ENCODE measurements at regions not wholly inside any gene's neighbourhood (a gene's known extent, or its start where the extent isn't known, plus 50 kb on each side); places are given as distances from the start of the nearest gene placed in this dataset.

DNA sequence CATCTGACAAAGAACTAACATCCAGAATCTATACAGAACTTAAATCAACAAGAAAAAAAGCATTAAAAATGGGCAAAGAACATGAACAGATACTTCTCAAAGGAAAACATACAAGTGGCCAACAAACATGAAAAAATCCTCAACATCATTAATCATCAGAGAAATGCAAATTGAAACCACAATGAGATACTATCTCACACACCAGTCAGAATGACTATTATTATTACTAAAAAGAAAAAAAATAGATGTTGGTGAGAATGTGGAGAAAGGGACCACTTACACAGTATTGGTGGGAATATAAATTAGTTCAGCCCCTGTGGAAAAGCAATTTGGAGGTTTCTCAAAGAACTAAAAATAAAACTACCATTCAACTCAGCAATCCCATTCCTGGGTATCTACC lies 89.1 kb upstream of the ADO start:
- DNase-seq (ENCODE audit: low read depth) = no peak

DNA sequence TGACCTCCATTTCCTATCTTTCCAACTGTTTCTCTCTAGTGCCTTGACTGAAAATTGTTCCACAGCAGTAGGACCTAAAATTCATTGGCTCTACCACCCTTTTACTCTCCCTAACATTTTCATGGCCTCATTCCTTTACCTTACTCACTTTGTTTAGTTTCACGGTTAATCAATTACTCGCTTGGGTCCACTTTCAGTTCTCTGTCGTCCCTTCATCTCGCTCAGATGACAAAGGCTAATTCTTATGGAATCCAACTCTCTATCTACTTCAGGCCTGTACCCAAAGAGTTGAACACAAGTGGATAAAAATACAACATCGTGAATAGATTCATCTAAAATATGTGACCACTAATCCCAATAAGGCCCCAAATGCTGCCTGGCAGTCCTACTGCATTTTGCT lies 85.9 kb upstream of the ADO start:
- no peak for DNase-seq (ENCODE audit: low read depth)

DNA sequence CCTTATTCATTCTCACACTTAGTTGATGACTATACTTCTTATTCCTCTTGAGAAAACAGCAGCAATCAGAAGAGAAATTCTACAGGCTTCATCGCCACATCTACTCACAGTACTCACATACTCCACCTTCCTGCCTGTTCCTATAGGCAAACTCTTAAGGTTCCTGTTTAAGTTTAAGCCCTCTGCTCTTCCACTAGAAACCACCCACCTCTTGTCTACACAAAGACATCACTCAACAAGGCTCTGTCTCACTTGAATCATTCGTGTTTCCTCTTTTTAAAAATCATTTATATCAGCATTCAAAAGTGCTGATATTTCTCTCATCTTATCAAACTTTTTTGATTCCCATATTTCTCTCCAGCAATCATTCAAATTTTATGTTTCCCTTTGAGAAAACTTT lies 85.5 kb upstream of the ADO start:
- no peak for DNase-seq (ENCODE audit: low read depth)

DNA sequence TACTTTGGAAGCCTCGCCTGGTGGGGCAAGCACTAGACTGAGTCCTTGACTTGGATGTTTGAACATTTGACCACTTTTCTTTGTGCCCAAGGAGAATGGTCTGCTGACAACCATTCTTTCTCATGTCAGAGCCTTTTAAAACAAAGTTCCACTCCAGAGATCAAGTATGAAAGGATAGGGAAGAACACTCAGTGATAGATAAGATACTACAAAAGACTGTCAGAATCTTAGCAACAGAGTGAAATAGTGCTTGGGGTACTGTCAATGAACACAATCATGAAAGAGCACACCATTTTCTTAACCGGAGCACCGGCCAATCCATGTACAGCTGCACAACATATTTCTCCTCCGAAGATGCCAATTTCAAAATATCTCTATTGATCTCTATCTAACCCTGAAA lies 82.8 kb upstream of the ADO start:
- no peak for DNase-seq (ENCODE audit: low read depth)

DNA sequence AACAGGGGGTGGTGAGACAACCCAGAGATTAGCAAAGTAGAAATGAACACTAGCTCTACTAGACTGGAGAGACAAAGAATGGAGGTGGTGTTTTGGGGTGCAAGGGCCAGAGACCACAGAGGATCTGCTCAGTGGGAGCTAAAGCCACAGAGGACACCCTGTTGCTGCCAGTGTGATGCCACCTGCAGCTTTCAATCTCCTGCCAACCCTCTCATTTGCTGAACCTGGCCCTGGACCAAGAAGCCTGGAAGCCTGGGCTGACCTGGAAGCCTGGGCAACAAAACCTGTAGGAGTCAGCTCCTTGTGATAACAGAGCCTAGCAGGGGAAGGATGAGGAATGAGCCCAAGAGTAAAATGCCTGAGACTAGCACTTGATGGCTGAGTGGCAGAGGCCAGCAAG lies 81.1 kb upstream of the ADO start:
- DNase-seq (ENCODE audit: low read depth) = no peak

DNA sequence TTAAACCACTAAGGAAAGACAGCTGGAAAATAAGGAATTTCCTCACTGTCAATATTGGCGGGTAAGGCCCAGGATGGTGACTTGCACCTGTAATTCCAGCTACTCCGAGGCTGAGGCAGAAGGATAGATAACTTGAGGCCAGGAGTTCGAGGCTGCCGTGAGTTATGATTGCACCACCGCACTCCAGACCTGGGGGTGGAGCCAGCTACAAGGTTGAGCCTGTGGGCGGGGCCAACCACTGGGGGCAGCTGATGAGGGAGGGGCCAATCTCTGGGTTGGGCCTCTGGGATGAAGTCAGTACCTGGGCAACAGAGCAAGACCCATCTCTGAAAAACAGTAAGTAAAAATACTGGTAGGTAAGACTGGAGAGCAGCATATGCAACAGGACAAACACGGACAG lies 80.1 kb upstream of the ADO start:
- DNase-seq (ENCODE audit: low read depth) = no peak

DNA sequence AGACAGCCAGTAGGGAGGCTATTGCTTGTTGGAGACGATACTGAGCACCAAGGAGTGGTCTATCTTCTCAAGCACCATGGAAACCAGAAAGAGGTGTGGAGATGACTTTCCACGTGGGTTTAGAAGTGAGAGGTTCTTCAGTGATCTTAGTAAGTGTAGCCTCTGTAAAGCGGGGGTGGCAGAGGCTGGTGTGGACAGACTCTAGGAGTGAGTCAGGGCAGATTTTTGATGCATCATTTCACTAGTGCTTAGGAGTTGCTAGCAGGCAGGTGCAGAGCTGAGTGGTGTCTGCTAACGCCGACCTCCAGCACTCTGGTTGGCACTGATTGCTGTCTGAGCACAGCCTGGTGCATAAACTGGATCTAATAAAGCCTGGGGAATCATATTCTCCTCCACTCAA lies 78.4 kb upstream of the ADO start:
- peak; percentile 33 for DNase-seq (ENCODE audit: low read depth)

DNA sequence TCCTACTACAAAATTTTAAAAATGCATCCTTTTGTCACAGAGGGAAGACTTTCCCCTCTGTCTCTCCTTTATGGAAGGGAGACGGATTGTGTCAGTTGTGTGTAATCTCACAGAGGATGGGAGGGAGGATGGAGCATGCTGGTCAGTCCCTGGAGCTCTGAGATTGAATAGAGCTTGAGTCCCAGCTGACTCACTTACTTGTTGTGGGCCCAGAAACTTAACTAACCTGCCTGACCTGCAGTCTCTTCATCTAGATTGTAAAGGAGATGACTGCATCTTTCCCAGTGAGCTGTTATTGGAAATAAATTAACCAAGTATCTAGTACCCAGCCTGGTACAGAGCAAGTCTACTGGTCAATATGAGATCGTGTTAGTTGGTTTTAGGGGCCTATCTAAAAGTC lies 77.9 kb upstream of the ADO start:
- DNase-seq (ENCODE audit: low read depth) = no peak

DNA sequence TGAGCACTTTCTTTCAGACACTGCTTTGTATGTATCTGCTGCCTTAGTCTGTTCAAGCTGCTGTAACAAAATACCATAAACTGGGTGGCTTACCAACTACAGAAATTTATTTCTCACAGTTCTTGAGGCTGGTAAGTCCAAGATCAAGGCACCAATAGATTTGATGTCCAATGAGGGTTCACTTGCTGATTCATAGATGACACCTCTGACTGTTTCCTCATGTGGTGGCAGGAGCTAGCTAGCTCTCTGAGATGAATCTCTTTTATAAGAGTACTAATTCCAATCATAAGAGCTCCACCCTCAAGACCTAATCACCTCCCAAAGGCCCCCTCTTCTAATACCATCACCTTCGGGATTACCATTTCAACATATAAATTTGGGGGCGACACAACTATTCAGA lies 76.6 kb upstream of the ADO start:
- DNase-seq (ENCODE audit: low read depth) = no peak

DNA sequence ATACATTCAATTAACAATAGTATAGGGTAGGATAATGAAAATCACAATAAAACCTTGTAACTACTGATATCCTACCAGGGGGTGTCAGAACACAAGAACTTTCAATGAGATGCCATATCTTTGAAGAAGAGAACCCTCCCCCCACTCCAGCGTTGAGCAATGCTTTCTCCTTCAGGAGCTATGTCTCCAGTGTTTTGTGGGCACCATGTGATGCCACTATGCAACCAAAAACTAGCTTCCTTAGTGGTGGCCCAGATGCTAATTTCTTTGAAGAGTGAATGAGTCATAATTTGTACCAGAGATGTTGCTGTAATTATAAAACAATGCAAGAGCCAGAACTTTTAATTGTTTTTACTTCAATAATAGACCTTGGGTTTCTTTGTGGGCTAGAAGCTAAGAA lies 76.0 kb upstream of the ADO start:
- DNase-seq (ENCODE audit: low read depth) = no peak

DNA sequence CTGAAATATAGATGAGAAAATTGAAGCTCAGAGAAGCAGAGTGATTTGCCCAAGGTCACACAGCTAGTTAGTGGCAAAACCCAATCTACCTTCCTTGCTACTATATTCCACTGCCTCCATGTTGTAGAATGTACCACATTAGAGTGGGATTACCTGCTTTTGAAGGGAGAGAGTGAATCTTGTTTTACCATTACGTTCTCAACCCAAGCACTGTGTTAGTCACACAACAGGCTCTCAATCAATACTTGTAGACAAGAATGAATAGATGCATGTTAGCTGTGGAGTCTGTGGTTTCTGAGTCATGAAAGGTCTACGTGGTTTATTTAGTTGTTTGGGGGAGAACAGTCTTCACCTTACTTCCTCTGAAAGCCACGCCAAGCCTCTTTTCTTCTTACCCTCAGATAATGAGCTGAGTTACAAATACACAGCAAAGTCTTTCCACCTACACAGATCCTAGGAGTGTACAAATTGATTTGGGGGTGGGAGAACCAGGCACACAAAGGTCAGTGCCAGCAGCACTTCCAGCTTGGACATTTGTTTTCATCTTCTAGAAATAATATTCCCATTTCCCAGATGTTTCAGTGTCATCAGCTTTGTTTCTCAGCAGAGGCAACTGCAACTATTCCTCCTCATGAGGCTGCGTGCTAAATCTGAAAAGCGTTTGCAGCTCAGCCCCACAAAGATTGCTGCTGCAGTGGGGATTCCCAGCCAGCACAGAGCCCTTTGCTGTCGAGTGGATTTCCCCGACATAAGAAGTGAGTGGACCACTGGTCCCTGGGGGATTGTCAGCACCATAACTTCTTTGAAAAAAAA lies 71.5 kb upstream of the ADO start:
- DNase-seq (ENCODE audit: low read depth) = peak; percentile 33

DNA sequence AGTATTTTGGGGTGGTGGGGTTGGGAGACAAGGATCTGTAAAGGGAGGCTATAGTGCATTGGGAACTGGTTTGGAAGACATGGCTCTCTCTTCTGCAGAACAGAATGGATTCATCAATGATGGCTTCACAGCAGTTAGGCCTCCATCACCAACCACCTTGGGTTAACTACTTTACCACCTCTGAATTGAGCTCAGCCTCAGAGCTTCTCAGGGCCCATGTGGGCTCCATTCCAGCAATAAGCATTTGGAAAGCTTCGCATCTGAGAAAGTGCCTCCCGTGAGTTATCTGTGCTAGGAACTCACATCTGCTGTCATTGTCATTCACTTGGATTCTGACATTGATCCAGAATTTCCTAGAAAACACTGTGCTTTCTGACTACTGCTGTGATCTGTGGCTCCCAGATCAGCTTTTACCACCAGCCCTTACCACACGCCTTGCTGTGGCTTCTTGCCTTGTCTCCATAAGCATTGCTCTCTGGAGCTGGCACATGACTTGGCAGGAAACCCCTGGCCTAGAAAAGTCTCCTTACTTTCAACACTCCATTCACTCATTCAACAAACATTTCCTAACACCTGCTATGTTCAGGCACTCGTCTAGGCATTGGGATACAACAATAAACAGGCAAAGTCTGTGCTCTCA lies 70.7 kb upstream of the ADO start:
- DNase-seq (ENCODE audit: low read depth) = no peak

DNA sequence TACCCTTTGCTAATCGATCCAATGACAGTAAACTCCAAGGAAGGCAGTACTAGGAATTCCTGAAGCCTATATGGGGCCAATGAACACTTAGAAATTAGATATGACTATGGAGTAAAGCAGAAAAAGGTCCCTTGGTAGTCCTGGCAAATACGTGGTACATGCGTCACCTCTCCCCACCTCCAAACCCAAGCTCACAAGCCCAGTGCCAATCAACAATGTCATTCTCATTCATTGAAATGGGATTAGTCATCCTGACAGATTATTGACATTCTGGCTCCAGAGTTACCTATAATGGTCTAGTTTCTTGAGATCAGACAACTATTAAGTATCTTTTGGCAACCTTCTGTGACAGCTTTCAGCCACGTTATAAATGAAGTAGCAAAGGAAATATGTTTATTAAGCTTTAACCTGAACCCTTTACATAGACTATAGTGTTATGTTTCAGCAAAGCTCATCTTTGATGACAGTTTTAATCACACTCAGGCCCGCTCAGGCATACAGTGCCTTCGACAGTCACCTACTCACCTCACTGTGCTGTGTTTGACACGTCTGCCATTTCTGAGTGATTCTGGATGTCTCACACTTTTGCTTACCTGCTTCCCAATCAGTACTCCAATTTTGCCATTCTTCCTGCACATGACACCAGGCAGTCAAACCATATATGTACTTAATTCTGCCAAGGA lies 69.6 kb upstream of the ADO start:
- DNase-seq (ENCODE audit: low read depth) = no peak

DNA sequence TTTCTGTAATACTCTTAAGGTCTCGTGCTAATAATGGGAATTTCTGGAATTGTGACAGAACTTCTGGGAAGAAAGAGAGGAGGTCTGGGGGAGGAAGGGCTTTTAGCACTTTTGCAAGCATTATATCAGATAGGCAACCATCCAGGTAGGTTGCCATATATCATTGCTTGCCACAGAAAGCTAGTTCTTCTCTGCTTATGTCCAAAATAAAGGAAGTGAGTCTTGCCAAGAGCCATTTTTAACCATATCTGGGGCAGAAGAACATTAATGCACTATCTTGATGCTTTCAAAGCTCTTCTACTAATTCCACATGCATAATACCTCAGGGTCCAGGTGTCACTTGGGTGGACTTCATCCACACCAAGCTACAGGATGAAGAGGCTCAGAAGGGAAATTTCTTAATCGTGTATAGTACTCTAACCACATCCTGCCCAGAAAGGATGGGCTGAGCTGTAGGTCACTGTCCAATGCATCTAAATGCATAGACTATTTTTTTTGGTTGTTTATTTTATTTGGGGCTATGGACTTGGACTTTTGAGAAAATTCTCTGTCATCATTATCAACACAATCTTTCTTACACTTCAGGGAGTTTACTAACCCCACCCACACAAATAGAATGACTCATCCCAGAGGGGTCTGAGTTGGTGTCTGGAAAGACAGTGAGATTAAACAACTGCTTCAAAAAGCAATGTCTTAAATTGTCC lies 68.9 kb upstream of the ADO start:
- DNase-seq (ENCODE audit: low read depth) = no peak

DNA sequence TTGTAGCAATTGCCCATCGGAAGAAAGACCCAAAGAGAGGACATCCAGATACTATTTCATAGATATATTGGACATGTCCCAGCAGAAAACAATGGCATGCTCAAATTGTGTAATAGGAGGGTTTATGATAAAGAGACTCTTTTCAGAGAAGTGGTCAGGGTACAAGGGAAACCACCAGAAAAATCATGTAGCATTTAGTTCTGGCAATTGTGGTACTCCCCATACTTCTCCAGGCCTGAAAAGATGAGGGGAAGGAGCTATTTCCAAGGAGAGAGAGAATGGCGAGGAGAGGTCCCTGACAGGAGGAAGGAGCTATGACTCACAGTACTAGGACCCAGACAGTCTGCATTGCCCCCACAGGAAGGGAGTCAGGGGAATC lies 68.4 kb upstream of the ADO start:
- no peak for DNase-seq (ENCODE audit: low read depth)

DNA sequence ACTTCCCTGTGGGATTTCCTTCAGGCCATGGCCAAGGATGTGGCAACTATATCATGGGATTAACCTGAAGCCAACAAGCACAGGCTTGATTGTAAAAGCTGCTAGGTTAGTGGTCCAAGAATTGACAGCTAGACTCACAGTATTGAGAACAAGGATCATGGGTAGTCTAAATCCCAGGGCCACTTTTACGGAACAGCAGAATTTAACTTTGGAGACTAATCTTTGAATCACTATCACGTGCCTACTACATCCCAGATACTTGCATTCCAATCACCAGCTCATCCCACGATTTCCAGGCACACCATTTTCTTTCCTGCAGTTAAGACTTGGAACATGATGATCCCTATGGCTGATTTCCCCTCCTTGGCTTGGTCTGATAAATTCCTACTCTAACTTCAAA lies 65.6 kb upstream of the ADO start:
- no peak for DNase-seq (ENCODE audit: low read depth)

DNA sequence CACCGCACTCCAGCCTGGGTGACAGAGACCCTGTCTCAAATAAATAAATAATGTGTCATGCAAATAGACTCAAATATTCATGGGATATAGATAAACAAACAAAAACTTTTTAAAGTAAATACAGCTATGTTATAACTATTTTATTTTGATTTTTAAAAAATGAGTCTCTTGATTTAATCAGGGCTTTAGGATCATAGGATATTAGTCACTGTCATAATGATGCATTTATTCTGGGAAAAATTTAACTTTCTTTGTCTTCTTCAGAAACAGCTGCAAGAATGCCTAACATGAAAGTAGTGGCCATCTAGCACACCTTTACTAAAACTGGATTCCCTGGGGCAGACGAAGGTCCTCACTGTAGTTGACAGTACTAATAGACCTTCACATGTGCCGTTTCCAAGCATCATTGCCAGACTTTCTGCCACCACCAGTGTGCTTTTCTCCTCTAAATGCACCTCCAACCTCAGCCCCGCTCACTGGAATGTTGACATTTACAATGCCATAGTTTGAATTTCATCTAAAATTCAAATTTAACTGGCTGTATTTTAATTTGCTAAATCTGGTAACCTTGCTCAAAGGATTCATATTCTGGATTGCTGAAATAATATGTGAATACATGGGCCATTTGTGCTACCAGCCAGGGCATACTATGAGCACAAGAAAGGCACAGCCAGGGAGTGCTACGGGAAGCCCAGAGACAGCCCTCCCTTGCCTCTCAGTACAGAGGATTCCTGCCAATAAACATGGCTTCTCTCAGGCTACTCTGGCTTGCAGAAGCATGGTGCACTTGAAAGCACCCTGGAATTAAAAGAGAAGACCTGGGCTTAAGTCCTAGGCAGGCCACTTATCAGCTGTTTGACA lies 63.4 kb upstream of the ADO start:
- DNase-seq (ENCODE audit: low read depth) = no peak

DNA sequence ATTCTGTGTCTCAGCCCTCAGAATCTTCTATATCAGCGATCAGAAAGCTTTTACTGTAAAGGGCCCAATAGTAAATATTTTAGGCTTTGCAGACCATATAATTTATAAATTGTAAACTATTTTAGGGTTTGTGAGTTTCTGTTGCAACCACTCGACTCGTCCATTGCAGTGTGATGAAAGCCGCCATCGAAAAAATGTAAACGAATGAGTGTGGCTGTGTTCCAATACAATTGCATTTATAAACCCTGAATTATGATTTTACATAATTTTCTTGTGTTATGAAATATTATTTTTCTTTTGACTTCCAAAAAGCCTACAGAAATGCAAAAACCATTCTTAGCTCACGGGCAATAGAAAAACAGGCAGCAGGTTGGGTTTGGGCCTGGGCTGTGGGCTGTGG lies 62.5 kb upstream of the ADO start:
- no peak for DNase-seq (ENCODE audit: low read depth)

DNA sequence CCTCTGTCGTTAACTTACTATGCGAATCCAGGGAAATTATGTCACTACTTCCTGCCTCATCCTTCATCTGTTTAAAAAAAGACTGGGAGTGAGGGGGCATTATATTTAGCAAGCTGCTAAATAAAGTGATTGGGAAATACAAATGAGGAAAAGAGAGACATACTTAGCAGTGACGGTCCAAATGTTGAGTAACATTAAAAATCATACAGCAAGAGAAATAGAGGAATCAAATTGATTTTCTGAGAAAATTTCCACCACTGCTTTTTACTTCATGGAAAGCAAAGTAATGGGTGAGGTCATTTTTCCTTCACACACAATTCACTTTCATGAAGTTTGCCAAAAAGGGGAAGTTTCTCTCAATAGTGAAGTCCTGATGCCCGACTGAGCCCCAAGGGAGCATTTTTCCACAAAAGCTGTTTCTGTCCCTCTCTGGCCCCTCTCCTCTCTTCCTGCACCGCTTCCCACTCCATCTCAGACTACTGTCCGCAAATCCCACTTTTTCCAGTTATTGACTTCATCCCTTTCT lies 61.9 kb upstream of the ADO start:
- DNase-seq (ENCODE audit: low read depth) = no peak

DNA sequence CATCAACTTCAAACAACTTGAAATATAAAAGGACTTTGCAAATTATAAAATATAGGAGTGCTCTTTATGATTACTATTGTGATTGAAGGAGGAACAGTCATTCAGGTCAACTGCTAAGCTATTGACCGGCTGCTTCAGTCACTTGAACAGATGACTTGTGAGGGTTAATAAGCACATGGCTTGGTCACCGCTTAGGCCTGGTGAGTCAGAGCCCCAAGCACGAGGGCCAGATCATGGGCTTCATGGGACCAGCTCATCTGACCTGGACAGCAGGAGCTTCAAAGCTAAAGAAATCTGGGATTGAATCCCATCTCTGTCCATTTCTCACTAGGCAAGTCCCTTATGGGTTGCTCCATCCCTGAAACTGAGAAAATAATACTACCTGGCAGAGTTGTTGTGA lies 60.4 kb upstream of the ADO start:
- no peak for DNase-seq (ENCODE audit: low read depth)

DNA sequence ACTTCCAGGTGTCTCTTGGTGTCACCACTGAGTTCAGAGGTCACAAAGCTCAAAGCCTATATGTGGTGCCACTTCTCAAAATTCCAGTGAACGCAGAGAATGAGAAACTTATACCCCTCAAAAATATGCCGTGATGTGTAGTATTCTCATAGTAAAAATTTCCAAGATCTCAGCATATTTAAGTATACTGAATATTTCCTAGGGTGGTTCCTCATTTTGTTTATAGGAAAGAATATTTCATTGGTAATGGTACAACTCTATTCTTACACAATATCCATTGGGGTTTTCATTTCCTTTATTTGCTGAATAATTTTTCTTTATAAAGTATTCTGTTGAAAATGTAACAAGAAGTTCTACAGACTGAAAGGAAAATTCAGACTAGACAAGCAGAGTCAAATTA lies 58.9 kb upstream of the ADO start:
- DNase-seq (ENCODE audit: low read depth) = no peak
